GM21423 (cell line): ENCODE measurements at regions not wholly inside any gene's neighbourhood (a gene's known extent, or its start where the extent isn't known, plus 50 kb on each side); places are given as distances from the start of the nearest gene placed in this dataset.

Source experiments
- ATAC-seq: cut with Tn5 transposase; IDR thresholded peaks from one replicate; pipeline ENCODE4 v1.9.1; 2021; ENCODE audit warnings: mild to moderate bottlenecking, moderate library complexity; ENCODE audit not compliant: unreplicated experiment

DNA sequence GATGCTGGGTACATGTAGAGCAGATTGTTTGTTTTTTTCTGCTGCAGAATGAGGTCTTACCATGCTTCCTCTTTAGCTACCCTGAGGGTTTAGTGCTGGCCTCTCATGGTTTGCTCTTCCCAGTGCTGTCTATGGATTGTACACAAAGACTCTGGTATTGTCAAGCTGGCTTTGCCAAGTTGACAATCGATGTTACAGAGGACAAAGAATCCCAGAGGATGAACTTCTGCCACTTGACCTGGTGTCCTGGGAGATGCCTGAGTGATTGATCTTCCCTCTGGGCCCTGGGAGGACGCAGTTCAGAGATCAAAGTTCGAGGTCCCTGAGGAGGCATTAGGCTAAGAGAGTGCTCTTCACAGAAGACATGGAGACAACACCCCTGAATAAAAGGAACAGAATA lies 865.4 kb downstream of the CCSER2 start:
- ATAC-seq: no peak

- no peak for ATAC-seq
Observed at GRCh38 chr10:85194706-85195105, 866.3 kb downstream of the CCSER2 start.

DNA sequence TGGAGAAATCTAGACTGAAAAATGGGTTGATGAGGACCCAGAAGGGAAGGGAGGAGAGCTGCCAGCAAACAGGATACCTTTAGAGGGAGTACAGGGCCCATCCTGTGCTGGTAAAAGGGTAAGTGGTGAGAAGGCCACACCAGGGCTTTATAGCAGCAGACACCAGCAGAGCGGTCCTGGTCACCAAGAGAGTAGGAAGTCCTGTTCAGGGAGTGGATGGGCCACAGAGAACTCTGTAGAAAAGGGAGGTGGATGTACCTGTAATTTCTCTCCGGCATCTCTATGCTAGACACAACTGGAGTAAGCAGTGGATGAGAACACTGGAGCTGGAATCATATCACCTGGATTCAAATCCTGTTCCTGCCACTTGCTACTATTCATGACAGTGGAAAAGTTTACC lies 867.2 kb downstream of the CCSER2 start:
- ATAC-seq: no peak

GRCh38 chr10:85204814-85205213 lies 876.4 kb downstream of the CCSER2 start:
- ATAC-seq: no peak

- no peak for ATAC-seq
Observed at GRCh38 chr10:85212526-85212925, 884.1 kb downstream of the CCSER2 start.

- no peak for ATAC-seq
Observed at GRCh38 chr10:85213493-85213892, 885.1 kb downstream of the CCSER2 start.

DNA sequence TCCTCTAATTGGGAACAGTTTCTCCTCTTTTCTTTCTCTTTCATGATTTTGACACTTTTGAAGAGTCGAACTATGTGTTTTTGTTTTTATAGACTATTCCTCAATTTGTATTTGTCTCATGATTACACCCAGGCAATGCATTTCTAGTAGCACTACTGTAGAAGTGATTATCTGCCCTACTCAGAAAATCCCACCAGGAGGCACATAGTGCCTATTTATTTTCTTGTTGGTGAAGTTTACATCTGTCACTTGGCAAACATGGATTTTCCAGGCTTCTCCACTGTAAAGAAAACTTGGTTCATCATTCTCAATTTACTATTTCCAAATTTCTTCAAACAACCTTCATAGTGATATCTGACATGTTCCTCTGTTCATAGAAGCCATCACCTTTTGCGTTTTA lies 893.9 kb downstream of the CCSER2 start:
- ATAC-seq: no peak

DNA sequence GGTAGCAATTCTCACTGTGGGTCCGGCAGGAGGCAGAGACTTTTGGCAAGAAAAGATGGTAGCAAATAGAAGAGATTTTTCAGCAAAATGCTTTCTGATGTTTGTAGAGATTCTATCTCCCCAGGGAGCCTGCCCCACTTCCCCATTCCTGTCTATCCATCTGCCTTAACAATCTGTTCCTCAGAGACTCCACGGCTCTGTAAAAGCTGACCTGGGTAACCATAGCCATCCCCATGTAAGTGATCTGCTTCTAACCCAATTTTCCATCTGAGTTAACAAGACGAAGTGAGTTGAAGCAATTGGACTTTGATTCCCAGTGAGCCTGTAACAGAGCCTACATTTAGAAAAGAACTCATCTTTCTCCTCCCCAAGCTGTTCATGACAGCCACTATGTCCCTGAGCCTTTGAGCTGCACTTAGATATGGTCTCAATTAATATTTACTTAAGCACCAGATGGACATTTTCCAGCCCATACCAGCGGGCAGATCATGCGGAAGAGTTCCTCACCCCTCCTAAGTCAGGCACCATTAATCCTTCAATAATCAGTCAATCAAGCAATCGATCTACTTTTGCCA lies 896.1 kb downstream of the CCSER2 start:
- no peak for ATAC-seq

GRCh38 chr10:85225311-85225710 lies 896.9 kb downstream of the CCSER2 start:
- ATAC-seq: no peak

DNA sequence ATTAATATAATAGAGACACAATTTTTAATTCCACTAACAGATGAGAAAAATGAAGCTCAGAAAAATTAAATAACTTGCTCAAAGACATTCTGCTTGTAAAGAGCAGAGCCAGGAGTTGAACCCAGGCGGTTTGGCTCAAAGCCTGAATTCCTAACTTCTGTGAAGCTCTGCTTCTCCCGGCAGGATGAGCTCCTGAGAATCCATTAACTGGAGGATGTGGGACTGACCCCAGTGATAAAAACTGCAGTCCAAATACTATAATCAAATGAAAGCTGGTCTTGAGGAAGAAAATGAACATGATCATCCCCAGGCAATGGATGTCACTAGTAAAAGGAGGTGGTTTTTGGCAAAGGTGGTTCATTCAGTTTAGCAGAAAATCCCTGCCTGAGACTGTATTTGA lies 898.2 kb downstream of the CCSER2 start:
- no peak for ATAC-seq

- ATAC-seq: no peak
Observed at GRCh38 chr10:85228726-85229125, 900.3 kb downstream of the CCSER2 start.

DNA sequence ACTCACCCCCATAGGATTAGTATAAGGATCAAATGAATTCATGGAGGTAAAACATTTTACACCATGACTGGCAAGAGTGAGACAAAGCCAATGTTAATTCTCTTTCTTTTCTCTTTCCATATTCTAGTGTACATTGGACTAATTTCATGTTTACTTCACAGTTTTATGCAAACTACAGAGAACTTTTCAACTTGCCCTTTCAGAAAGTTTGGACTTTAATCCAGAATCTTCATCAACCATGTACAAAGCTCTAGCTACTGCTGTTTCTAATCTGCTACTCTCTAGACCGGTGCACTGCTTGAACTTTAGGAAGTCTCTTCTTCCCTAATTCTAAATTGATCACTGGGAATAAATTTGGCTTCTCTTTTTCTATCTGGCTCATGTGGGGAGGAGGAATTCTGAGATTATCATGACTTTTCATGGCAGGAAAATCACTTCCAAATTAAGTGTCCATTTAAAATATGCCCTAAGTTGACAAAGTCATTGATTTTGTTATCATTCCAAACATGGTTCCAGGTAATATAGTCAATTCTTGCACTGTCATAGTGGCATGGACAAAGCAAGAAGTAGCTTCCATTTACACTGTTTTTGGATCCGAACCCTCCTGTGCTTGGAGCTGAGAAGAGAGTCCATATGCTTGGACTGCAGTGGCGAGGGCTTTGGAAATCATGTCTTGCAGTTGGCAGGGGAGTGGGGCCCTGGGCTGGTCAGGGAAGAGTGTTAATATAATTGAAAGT lies 903.3 kb downstream of the CCSER2 start:
- no peak for ATAC-seq

DNA sequence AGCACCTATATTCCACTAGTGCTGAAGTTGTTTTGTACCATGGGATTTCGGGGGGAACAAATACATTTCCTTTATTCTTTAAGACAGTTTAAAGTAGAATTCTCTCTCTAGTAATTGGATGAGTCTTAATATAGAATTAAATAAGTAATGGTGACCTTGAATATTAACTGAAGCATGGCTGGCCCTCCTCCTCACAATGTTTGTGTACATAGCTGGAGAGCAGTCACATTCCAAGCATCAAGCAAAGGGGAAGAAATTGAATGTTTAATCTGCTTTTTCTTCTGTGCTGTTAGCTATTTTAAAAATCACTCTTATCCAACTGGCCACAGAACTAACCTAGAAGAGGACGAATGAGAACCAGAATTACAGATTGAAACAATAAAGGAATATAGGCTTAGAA lies 906.9 kb downstream of the CCSER2 start:
- ATAC-seq: no peak

DNA sequence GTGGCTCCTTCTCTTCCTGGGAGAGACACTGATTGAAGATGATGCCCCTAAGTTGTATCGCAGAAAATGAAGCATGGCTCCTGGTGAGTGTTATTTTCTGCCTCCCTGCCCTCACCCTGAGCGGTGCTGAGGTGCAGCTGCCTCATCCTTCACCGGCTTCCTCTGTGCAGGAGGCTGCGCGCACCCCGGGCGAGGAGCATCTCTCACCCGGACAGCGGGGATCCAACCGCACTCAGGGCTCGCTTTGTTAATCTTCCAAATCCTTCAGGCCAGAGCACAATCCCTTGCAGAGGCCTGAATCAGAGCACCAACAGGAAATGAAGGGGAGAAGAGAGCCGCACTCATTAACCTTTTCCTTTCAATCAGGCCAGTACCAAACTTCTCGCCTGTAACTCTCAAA lies 910.3 kb downstream of the CCSER2 start:
- ATAC-seq: no peak

DNA sequence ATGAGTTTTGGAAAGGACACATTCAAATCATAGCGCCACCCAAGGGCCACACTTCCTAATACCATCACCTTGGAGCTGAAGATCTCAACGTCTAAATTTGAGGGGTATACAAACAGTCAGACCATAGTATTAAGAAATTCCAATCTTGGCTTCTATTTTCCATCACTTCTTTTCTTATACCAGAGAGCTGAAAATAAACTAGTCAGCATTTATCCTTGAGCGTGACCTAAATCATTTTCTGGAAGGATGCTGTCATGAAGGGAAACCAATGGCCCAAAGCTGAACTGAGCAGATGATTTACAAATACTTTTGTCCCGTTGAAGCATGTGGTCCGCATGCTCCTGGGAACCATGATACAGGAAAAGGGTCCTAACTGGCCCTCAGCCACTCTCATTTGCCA lies 921.9 kb downstream of the CCSER2 start:
- ATAC-seq: no peak

DNA sequence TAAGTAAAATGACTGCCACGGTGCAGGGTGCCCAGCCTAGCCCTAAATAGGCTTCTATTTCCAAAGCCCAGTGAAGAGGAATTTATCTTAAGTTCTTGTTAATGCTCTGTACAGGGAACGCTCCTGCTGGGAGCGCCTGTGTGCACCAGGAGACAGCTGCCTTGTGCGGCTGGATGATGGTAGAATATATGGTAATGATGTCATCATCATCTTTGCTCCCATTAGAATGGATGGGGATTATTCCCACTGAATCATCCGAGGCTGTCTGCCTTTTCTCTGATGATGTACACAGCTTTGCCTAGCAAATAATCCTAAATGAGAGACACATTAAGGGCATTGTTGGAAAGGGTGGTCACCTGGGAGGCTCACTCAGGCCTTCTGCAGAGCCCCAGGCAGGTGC lies 928.1 kb downstream of the CCSER2 start:
- no peak for ATAC-seq

DNA sequence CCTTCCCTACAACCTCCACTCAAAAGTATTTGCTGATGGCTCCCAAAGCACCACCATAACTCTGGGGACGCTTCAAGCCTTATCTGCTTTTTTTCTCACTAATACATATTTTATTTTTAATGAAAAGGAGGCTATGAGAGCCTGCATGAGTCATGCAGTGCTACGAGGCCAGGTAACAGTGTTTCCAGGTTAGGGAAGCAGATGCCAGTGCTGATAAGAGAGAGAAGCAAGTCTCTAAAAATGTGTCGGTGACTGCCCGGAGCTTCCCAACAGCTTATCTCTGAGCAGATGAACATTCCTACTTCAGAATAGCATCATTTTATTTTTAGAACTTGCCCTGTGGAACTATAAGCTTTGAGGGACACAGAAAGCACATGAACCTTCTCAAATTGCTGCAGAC lies 931.5 kb downstream of the CCSER2 start:
- no peak for ATAC-seq

DNA sequence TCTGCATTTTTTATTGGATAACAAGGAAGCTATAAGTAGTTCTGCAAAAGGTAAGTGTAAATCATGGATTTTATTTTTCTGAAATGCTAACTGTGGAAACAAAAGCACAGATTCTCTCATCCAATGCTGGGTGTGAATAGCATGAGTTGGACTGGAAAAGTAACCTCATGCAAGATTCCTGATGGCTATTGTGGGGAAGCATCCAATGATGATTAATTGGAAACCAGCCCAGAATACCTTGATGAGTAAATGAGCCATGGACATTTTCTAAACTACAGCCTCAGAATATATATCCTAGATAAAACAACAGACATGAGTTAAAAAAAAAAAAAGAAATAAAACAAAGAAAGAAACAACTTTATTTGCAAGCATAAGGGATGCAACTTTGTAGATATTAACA lies 934.6 kb downstream of the CCSER2 start:
- ATAC-seq: no peak

GRCh38 chr10:85265121-85265520 lies 936.7 kb downstream of the CCSER2 start:
- ATAC-seq: no peak

GRCh38 chr10:85266808-85267207 lies 938.4 kb downstream of the CCSER2 start:
- ATAC-seq: no peak

DNA sequence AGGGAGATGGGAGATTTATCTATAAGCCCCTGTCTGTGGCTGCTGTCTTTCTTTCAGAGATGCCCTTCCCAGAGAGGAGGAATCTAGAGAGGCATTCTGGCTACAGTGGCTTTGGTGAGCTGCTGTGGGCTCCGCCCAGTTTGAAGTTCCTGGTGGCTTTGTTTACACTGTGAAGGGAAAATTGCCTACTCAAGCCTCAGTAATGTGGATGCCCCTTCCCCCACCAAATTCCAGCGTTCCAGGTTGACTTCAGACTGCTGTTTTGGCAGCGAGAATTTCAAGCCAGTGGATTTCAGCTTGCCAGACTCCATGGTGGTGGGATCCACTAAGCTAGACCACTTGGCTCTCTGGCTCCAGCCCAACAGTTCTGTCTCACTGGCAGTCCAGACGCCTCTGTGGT lies 951.6 kb downstream of the CCSER2 start:
- no peak for ATAC-seq

- ATAC-seq: no peak
Observed at GRCh38 chr10:85284778-85285770, 956.7 kb downstream of the CCSER2 start.
